ENCODE measurements at regions not wholly inside any gene's neighbourhood (a gene's known extent, or its start where the extent isn't known, plus 50 kb on each side); places are given as distances from the start of the nearest gene placed in this dataset.

GRCh38 chr6:44522871-44523270, 135.4 kb downstream of the CDC5L start:
- H3K36me3 ChIP-seq: no peaks in the 10 kb centered on the region
- TF ChIP-seq CTCF (IDR thresholded peaks at IDR 0.05): no peak
- H3K27me3 ChIP-seq (replicated peaks; ENCODE audit: insufficient read depth): no peaks in the 10 kb centered on the region
- no peaks in the 10 kb centered on the region for H3K4me1 ChIP-seq (ENCODE audit: control insufficient read depth in 1 of 2, low read depth in 2 of 2)
- no peaks in the 10 kb centered on the region for H3K9me3 ChIP-seq
- H3K27ac ChIP-seq: no peak overlapping the region
- no peak for ATAC-seq (ENCODE audit: insufficient number of reproducible peaks, low FRiP score, low read depth)
- H3K4me3 ChIP-seq: no peak overlapping the region
- DNase-seq (ENCODE audit: low spot score): no peak

DNA sequence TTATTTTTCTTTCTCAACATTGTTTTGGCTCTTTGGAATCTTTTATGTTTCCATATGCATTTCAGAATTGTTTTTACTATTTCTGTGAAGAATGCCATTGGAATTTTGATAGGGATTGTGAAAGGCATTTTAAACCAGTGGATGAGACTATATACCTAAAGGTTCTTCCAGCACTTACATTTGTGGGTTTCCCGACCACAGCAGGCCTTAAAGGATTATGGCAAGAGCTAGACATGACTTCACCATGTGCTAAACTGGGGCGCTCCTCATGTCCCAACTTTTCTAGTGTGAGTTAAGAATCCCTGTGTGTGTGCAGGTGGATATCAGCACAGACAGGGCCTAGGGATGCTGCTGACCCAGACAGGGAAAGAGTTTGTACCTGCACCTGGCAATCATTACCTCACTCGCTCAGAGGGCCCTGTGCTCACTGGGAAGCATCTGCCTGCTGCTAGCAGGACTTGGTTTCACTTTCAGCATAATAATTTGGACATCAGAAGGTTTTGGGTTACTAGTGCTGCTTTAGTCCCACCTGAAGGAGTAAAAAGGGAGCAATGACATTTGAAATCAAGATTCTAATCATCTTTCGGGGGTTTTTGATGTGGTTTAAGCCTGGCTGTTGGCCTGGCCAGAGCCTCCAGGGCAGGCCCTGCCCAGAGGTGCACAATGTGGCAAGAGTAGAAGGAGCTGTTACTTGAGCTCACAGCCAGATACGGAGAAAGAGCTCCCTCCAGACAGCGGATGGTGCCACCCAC, 137.1 kb downstream of the CDC5L start:
- ATAC-seq (ENCODE audit: insufficient number of reproducible peaks, low FRiP score, low read depth) (no peak), DNase-seq (ENCODE audit: low spot score) (no peak)
- Histone ChIP-seq H3K27ac (no peak overlapping the region), H3K27me3 (replicated peaks; ENCODE audit: insufficient read depth) (no peaks in the 10 kb centered on the region), H3K4me3 (no peak overlapping the region), H3K36me3 (no peaks in the 10 kb centered on the region), H3K9me3 (no peaks in the 10 kb centered on the region), H3K4me1 (ENCODE audit: control insufficient read depth in 1 of 2, low read depth in 2 of 2) (no peaks in the 10 kb centered on the region)
- no peak for TF ChIP-seq CTCF (IDR thresholded peaks at IDR 0.05)

DNA sequence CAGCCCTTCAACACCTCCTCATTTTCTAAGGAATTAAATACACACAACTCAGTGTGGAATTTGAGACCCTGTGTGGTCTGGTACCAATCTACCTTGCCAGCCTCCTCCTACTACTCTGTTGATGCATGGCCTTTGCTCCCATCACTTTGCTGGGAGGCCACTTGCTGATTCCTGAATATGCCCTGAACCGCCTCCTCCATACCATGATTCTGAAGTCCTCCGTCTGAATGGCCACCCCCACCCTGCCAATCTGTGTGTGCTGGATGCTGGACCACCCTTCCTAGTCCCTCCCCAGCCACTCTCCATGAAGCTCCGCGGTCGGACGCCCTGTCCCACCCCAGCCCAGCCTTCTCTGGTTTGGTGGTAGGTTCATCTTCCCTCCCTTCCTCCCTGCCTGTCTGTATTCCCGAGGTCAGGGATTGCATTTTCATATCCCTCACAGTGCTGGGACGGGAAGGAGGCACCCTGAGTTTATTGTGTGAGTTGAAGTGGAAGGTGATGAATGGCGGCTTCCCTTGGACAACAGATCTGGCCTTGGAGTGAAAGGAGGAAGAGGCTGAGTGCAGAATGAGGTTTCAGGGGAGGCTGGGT, 138.3 kb downstream of the CDC5L start:
- DNase-seq (ENCODE audit: low spot score) (no peak), ATAC-seq (ENCODE audit: insufficient number of reproducible peaks, low FRiP score, low read depth) (no peak)
- TF ChIP-seq CTCF (IDR thresholded peaks at IDR 0.05): no peak
- Histone ChIP-seq H3K4me1 (ENCODE audit: control insufficient read depth in 1 of 2, low read depth in 2 of 2) (no peaks in the 10 kb centered on the region), H3K27me3 (replicated peaks; ENCODE audit: insufficient read depth) (no peaks in the 10 kb centered on the region), H3K36me3 (no peaks in the 10 kb centered on the region), H3K9me3 (no peaks in the 10 kb centered on the region), H3K4me3 (no peak overlapping the region), H3K27ac (no peak overlapping the region)

DNA sequence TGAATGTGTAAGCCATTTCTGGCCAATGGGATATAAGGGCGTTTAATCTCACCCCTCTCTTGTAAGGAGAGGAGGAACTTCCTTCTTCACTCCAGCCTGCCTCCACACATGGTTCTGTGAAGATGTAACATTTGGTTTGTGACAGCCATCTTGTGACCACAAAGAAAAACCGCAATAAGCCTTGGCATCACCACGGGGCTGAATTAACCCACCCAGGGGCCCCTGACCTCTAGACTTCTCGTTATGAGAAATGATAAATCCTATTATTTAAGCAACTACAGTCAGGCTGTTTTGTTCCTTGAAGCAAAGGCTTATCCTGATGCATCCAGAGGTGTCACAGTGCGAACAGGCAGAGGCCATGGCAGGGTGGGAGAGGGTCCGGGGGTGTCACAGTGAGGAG, 139.7 kb downstream of the CDC5L start:
- no peaks in the 10 kb centered on the region for H3K4me1 ChIP-seq (ENCODE audit: control insufficient read depth in 1 of 2, low read depth in 2 of 2)
- H3K36me3 ChIP-seq: no peaks in the 10 kb centered on the region
- no peak for ATAC-seq (ENCODE audit: insufficient number of reproducible peaks, low FRiP score, low read depth)
- no peak overlapping the region for H3K27ac ChIP-seq
- H3K4me3 ChIP-seq: no peak overlapping the region
- no peak for DNase-seq (ENCODE audit: low spot score)
- TF ChIP-seq CTCF (IDR thresholded peaks at IDR 0.05): no peak
- H3K9me3 ChIP-seq: no peaks in the 10 kb centered on the region
- no peaks in the 10 kb centered on the region for H3K27me3 ChIP-seq (replicated peaks; ENCODE audit: insufficient read depth)

GRCh38 chr6:44527583-44528369, 140.3 kb downstream of the CDC5L start:
- Histone ChIP-seq H3K36me3 (no peaks in the 10 kb centered on the region), H3K4me3 (no peak overlapping the region), H3K27me3 (replicated peaks; ENCODE audit: insufficient read depth) (no peaks in the 10 kb centered on the region), H3K9me3 (no peaks in the 10 kb centered on the region), H3K27ac (no peak overlapping the region), H3K4me1 (ENCODE audit: control insufficient read depth in 1 of 2, low read depth in 2 of 2) (no peaks in the 10 kb centered on the region)
- TF ChIP-seq CTCF (IDR thresholded peaks at IDR 0.05): no peak
- no peak for DNase-seq (ENCODE audit: low spot score)
- ATAC-seq (ENCODE audit: insufficient number of reproducible peaks, low FRiP score, low read depth): no peak

All from thoracic aorta (tissue), 2 donors.